T-cell (primary cell): ENCODE measurements at regions not wholly inside any gene's neighbourhood (a gene's known extent, or its start where the extent isn't known, plus 50 kb on each side); places are given as distances from the start of the nearest gene placed in this dataset.
A peak's percentile ranks its signal among the peaks of the same experiment; 100 is the strongest.

Source experiments
- ATAC-seq, 4 experiments: fragments of 200-7000 bp in 3 of 4; fragments of 150-1000 bp in 1 of 4; cut with Tn5 transposase; replicated peaks in 1 of 4; 1 replicate in 3 of 4; 2 replicates in 1 of 4; pipeline ENCODE4 v1.10.0; 2021; ENCODE audit warnings: moderate library complexity in 3 of 4, mild to moderate bottlenecking in 2 of 4, moderate number of reproducible peaks in 1 of 4
- CTCF ChIA-PET, 2 donors: fragments of 300-600 bp; sonication (Branson Sonifier 250); formaldehyde crosslinking; loops; one replicate each; lab custom pipeline; 2022; ENCODE audit warnings: antibody characterized with exemption in 2 of 2; lab: Charles Lee
- POLR2A ChIA-PET, 2 donors: fragments of 300-600 bp; sonication (Branson Sonifier 250); formaldehyde crosslinking; loops; one replicate each; lab custom pipeline; 2022; ENCODE audit warnings: antibody characterized with exemption in 2 of 2; lab: Charles Lee
- DNase-seq, 35 experiments: peaks; one replicate each; pipeline versions ENCODE4 v3.0.0 to v3.0.0-alpha.2; 2013 to 2023
- H3K27ac ChIP-seq: one replicate; pipeline ENCODE4 v1.5.1; 2013; ENCODE audit warnings: low read length
- H3K27me3 ChIP-seq, 2 experiments: replicated peaks in 1 of 2; 1 replicate in 1 of 2; 2 replicates in 1 of 2; pipeline versions ENCODE4 v1.6.1 to v1.7.0; 2013; ENCODE audit warnings: low read length in 1 of 2, mixed read lengths in 1 of 2; ENCODE audit not compliant: control insufficient read depth in 2 of 2, insufficient read depth in 2 of 2; ENCODE audit errors: extremely low read depth in 1 of 2
- H3K36me3 ChIP-seq, 2 donors: 1 replicate in 1 of 2; 2 replicates in 1 of 2; pipeline versions ENCODE4 v1.6.1 to v1.7.0; 2013; ENCODE audit warnings: low read length in 1 of 2; ENCODE audit not compliant: control insufficient read depth in 2 of 2, insufficient read depth in 1 of 2; ENCODE audit errors: extremely low read depth in 1 of 2
- H3K4me1 ChIP-seq, 2 experiments: 1 replicate in 1 of 2; 2 replicates in 1 of 2; pipeline versions ENCODE4 v1.6.1 to v1.7.0; 2013; ENCODE audit warnings: low read length in 2 of 2, mixed read lengths in 1 of 2; ENCODE audit not compliant: insufficient read depth in 2 of 2, control insufficient read depth in 1 of 2; ENCODE audit errors: extremely low read depth in 1 of 2
- H3K4me3 ChIP-seq, 2 donors: 1 replicate in 1 of 2; 2 replicates in 1 of 2; pipeline versions ENCODE4 v1.5.1 to v1.7.0; 2013; ENCODE audit warnings: mild to moderate bottlenecking in 2 of 2, low read length in 1 of 2, moderate library complexity in 1 of 2; ENCODE audit not compliant: control insufficient read depth in 1 of 2; ENCODE audit errors: extremely low read depth in 1 of 2
- H3K9me3 ChIP-seq: 2 replicates; pipeline ENCODE4 v1.7.0; 2013
- H3K27ac Mint-ChIP-seq, 2 donors: one replicate each; pipeline ENCODE4 v1.8.0; 2020 to 2021; ENCODE audit warnings: mild to moderate bottlenecking in 2 of 2, mixed read lengths in 2 of 2
- H3K27me3 Mint-ChIP-seq, 2 donors: one replicate each; pipeline ENCODE4 v1.8.0; 2021 to 2022; ENCODE audit warnings: mixed read lengths in 2 of 2
- H3K36me3 Mint-ChIP-seq: one replicate; pipeline ENCODE4 v1.8.0; 2021; ENCODE audit warnings: mixed read lengths
- H3K4me1 Mint-ChIP-seq, 3 donors: one replicate each; pipeline ENCODE4 v1.8.0; 2020 to 2022; ENCODE audit warnings: mixed read lengths in 3 of 3, mild to moderate bottlenecking in 1 of 3
- H3K4me3 Mint-ChIP-seq, 3 donors: one replicate each; pipeline ENCODE4 v1.8.0; 2020 to 2022; ENCODE audit warnings: mild to moderate bottlenecking in 3 of 3, mixed read lengths in 3 of 3, moderate library complexity in 3 of 3
- H3K9me3 Mint-ChIP-seq, 3 donors: one replicate each; pipeline ENCODE4 v1.8.0; 2020 to 2022; ENCODE audit warnings: mixed read lengths in 3 of 3
- WGBS: methylation state at CpG from one replicate; pipeline ENCODE4 v1.1.5; 2013; ENCODE audit warnings: missing lambda C conversion rate; ENCODE audit not compliant: insufficient coverage; 5-methylcytosine and 5-hydroxymethylcytosine counted together

- Mint-ChIP-seq H3K27me3 (no peaks in the 10 kb centered on the region), H3K4me1 (no peaks in the 10 kb centered on the region), H3K27ac (no peak overlapping the region), H3K36me3 (no peaks in the 10 kb centered on the region), H3K4me3 (no peak overlapping the region), H3K9me3 (no peaks in the 10 kb centered on the region)
- POLR2A ChIA-PET: no interaction called here
- no peaks in the 10 kb centered on the region for H3K4me1 ChIP-seq
- H3K9me3 ChIP-seq: no peaks in the 10 kb centered on the region
- ATAC-seq (peak in 1 of 4 experiments; percentile 17), DNase-seq (no peak)
- CTCF ChIA-PET: no interaction called here
- no peak overlapping the region for H3K27ac ChIP-seq
- H3K4me3 ChIP-seq: no peak overlapping the region
- no peaks in the 10 kb centered on the region for H3K36me3 ChIP-seq
- WGBS: 93% methylated on average over 20 of the region's 21 CpGs
- peaks cover 0 to 5% of the 10 kb centered on the region in 2 experiments for H3K27me3 ChIP-seq
Measured at GRCh38 chr2:60297296-60298005, 256.0 kb downstream of the BCL11A start.

- H3K27ac ChIP-seq: no peak overlapping the region
- H3K9me3 ChIP-seq: no peaks in the 10 kb centered on the region
- H3K4me3 ChIP-seq: no peak overlapping the region
- 79% methylated on average over 7 of the region's 8 CpGs for WGBS
- H3K4me3 Mint-ChIP-seq: no peak overlapping the region
- peaks cover 0 to 3% of the 10 kb centered on the region in 2 experiments for H3K27me3 ChIP-seq
- H3K27me3 Mint-ChIP-seq: peaks cover 0 to 3% of the 10 kb centered on the region in 2 donors
- CTCF ChIA-PET: no interaction called here
- H3K27ac Mint-ChIP-seq: no peak overlapping the region
- H3K4me1 ChIP-seq: no peaks in the 10 kb centered on the region
- POLR2A ChIA-PET: no interaction called here
- no peaks in the 10 kb centered on the region for H3K9me3 Mint-ChIP-seq
- no peaks in the 10 kb centered on the region for H3K36me3 ChIP-seq
- no peaks in the 10 kb centered on the region for H3K4me1 Mint-ChIP-seq
- ATAC-seq (no peak), DNase-seq (no peak)
- H3K36me3 Mint-ChIP-seq: no peaks in the 10 kb centered on the region
Measured at GRCh38 chr2:60296219-60296955, 257.1 kb downstream of the BCL11A start.

GRCh38 chr2:60295636-60295962 is 257.9 kb downstream of the BCL11A start:
- 90% methylated on average over 4 of the region's 9 CpGs for WGBS
- POLR2A ChIA-PET: no interaction called here
- DNase-seq (no peak), ATAC-seq (no peak)
- no peaks in the 10 kb centered on the region for H3K4me1 Mint-ChIP-seq
- no peaks in the 10 kb centered on the region for H3K9me3 ChIP-seq
- no peak overlapping the region for H3K4me3 Mint-ChIP-seq
- CTCF ChIA-PET: no interaction called here
- H3K36me3 Mint-ChIP-seq: no peaks in the 10 kb centered on the region
- no peaks in the 10 kb centered on the region for H3K4me1 ChIP-seq
- H3K36me3 ChIP-seq: no peaks in the 10 kb centered on the region
- H3K27me3 Mint-ChIP-seq: peaks cover 0 to 3% of the 10 kb centered on the region in 2 donors
- peaks cover 0 to 3% of the 10 kb centered on the region in 2 experiments for H3K27me3 ChIP-seq
- no peak overlapping the region for H3K27ac Mint-ChIP-seq
- H3K9me3 Mint-ChIP-seq: no peaks in the 10 kb centered on the region
- H3K27ac ChIP-seq: no peak overlapping the region
- no peak overlapping the region for H3K4me3 ChIP-seq

- Histone ChIP-seq H3K36me3 (no peaks in the 10 kb centered on the region), H3K9me3 (no peaks in the 10 kb centered on the region), H3K4me3 (no peak overlapping the region), H3K4me1 (no peaks in the 10 kb centered on the region), H3K27me3 (peaks cover 0 to 3% of the 10 kb centered on the region in 2 experiments), H3K27ac (no peak overlapping the region)
- Mint-ChIP-seq H3K9me3 (no peaks in the 10 kb centered on the region), H3K27ac (no peak overlapping the region), H3K27me3 (peaks cover 0 to 3% of the 10 kb centered on the region in 2 donors), H3K4me1 (no peaks in the 10 kb centered on the region), H3K4me3 (no peak overlapping the region), H3K36me3 (no peaks in the 10 kb centered on the region)
- ChIA-PET CTCF (no interaction called here), POLR2A (no interaction called here)
- DNase-seq (no peak), ATAC-seq (no peak)
- 91% methylated on average over 20 of the region's 20 CpGs for WGBS
Measured at GRCh38 chr2:60294901-60295635, 258.4 kb downstream of the BCL11A start.

- no peaks in the 10 kb centered on the region for H3K36me3 Mint-ChIP-seq
- no peak overlapping the region for H3K4me3 Mint-ChIP-seq
- no peaks in the 10 kb centered on the region for H3K4me1 Mint-ChIP-seq
- no peaks in the 10 kb centered on the region for H3K9me3 Mint-ChIP-seq
- H3K27ac Mint-ChIP-seq: no peak overlapping the region
- Histone ChIP-seq H3K36me3 (no peaks in the 10 kb centered on the region), H3K4me1 (no peaks in the 10 kb centered on the region), H3K9me3 (no peaks in the 10 kb centered on the region), H3K4me3 (no peak overlapping the region), H3K27ac (no peak overlapping the region), H3K27me3 (peaks cover 0 to 3% of the 10 kb centered on the region in 2 experiments)
- no peak for ATAC-seq
- CTCF ChIA-PET: no interaction called here
- WGBS: 70% methylated on average over 3 of the region's 3 CpGs
- peaks cover 0 to 3% of the 10 kb centered on the region in 2 donors for H3K27me3 Mint-ChIP-seq
- no peak for DNase-seq
- POLR2A ChIA-PET: no interaction called here
Measured at GRCh38 chr2:60292242-60292641, 261.2 kb downstream of the BCL11A start.

- no peak overlapping the region for H3K4me3 Mint-ChIP-seq
- peaks cover 1 to 3% of the 10 kb centered on the region in 2 donors for H3K27me3 Mint-ChIP-seq
- Histone ChIP-seq H3K27ac (no peak overlapping the region), H3K4me1 (no peaks in the 10 kb centered on the region), H3K27me3 (peaks cover 0 to 6% of the 10 kb centered on the region in 2 experiments), H3K4me3 (no peak overlapping the region), H3K9me3 (no peaks in the 10 kb centered on the region), H3K36me3 (no peaks in the 10 kb centered on the region)
- no peaks in the 10 kb centered on the region for H3K36me3 Mint-ChIP-seq
- no peaks in the 10 kb centered on the region for H3K9me3 Mint-ChIP-seq
- ChIA-PET POLR2A (no interaction called here), CTCF (no interaction called here)
- ATAC-seq (no peak), DNase-seq (no peak)
- no peak overlapping the region for H3K27ac Mint-ChIP-seq
- no peaks in the 10 kb centered on the region for H3K4me1 Mint-ChIP-seq
- WGBS: 71% methylated on average over 1 of the region's 2 CpGs
Measured at GRCh38 chr2:60290509-60290908, 262.9 kb downstream of the BCL11A start.
